Upper lobe of left lung (tissue), 4 donors: ENCODE measurements at regions not wholly inside any gene's neighbourhood (a gene's known extent, or its start where the extent isn't known, plus 50 kb on each side); places are given as distances from the start of the nearest gene placed in this dataset.

ENCODE experiments used
- CTCF ChIP-seq, 6 experiments: fragments of 450-650 bp in 4 of 6; fragments of 200-600 bp in 2 of 6; sonication (generic) in 2 of 6; IDR thresholded peaks; one replicate each; pipeline ENCODE4 v1.5.1; 2016 to 2019; ENCODE audit warnings: antibody characterized with exemption in 6 of 6
- EP300 ChIP-seq, 4 donors: sonication (generic); formaldehyde crosslinking; IDR thresholded peaks; one replicate each; pipeline ENCODE4 v1.5.1; 2017; ENCODE audit warnings: antibody characterized with exemption in 4 of 4, control low read depth in 2 of 4
- POLR2A ChIP-seq, 4 donors: fragments of 450-650 bp; IDR thresholded peaks; one replicate each; pipeline ENCODE4 v1.5.1; 2016 to 2017; ENCODE audit warnings: antibody characterized with exemption in 4 of 4, mild to moderate bottlenecking in 2 of 4

- TF ChIP-seq CTCF (IDR thresholded peaks at IDR 0.05) (no peak), POLR2A (IDR thresholded peaks at IDR 0.05) (no peak), EP300 (IDR thresholded peaks at IDR 0.05) (no peak)
Measured at GRCh38 chr16:76157629-76158028, 119.6 kb upstream of the CNTNAP4 start.
